Liver (tissue), 8 donors: ENCODE measurements at regions not wholly inside any gene's neighbourhood (a gene's known extent, or its start where the extent isn't known, plus 50 kb on each side); places are given as distances from the start of the nearest gene placed in this dataset.

Source experiments
- DNase-seq: peaks from one replicate; pipeline ENCODE4 v3.0.0-alpha.2; 2017; ENCODE audit warnings: low spot score
- H3K27ac ChIP-seq, 2 donors: one replicate each; pipeline ENCODE4 v1.7.0; 2013; ENCODE audit warnings: inconsistent platforms in 2 of 2, low read length in 2 of 2, control low read depth in 1 of 2, low read depth in 1 of 2, mild to moderate bottlenecking in 1 of 2
- H3K27me3 ChIP-seq, 4 donors: one replicate each; pipeline versions ENCODE4 v1.6.1 to v1.7.0; 2013; ENCODE audit warnings: low read length in 3 of 4, inconsistent platforms in 1 of 4, mild to moderate bottlenecking in 1 of 4, moderate library complexity in 1 of 4; ENCODE audit not compliant: control insufficient read depth in 4 of 4, insufficient read depth in 4 of 4
- H3K36me3 ChIP-seq, 4 donors: one replicate each; pipeline versions ENCODE4 v1.6.1 to v1.7.0; 2013; ENCODE audit warnings: low read length in 3 of 4, mild to moderate bottlenecking in 3 of 4, low read depth in 1 of 4, moderate library complexity in 1 of 4; ENCODE audit not compliant: control insufficient read depth in 4 of 4, insufficient read depth in 3 of 4
- H3K4me1 ChIP-seq, 4 donors: one replicate each; pipeline versions ENCODE4 v1.6.1 to v1.7.0; 2013; ENCODE audit warnings: low read length in 3 of 4, mild to moderate bottlenecking in 3 of 4, moderate library complexity in 1 of 4; ENCODE audit not compliant: control insufficient read depth in 4 of 4, insufficient read depth in 4 of 4
- H3K4me3 ChIP-seq, 3 donors: one replicate each; pipeline versions ENCODE4 v1.6.1 to v1.7.0; 2013; ENCODE audit warnings: low read length in 3 of 3, control low read depth in 1 of 3, low read depth in 1 of 3, mild to moderate bottlenecking in 1 of 3
- H3K9ac ChIP-seq, 2 donors: one replicate each; pipeline ENCODE4 v1.7.0; 2013; ENCODE audit warnings: low read length in 2 of 2, mild to moderate bottlenecking in 2 of 2, moderate library complexity in 2 of 2, control low read depth in 1 of 2, low read depth in 1 of 2
- H3K9me3 ChIP-seq, 4 donors: one replicate each; pipeline versions ENCODE4 v1.6.1 to v1.7.0; 2013; ENCODE audit warnings: low read length in 3 of 4; ENCODE audit not compliant: control insufficient read depth in 4 of 4
- ATF3 ChIP-seq: IDR thresholded peaks from 2 replicates; pipeline ENCODE4 v1.6.1; 2016; ENCODE audit warnings: antibody characterized with exemption
- CTCF ChIP-seq: fragments of 150-350 bp; IDR thresholded peaks from 2 replicates; pipeline ENCODE4 v1.5.1; 2017; ENCODE audit warnings: improper control_type of control experiment, low read depth, low read length; ENCODE audit not compliant: missing input control
- EGR1 ChIP-seq, 2 donors: IDR thresholded peaks; 2 replicates each; pipeline ENCODE4 v1.6.1; 2016 to 2018; ENCODE audit warnings: antibody characterized with exemption in 2 of 2, low read depth in 2 of 2
- FOXA1 ChIP-seq: IDR thresholded peaks from 2 replicates; pipeline ENCODE4 v1.6.1; 2016; ENCODE audit warnings: antibody characterized with exemption
- FOXA2 ChIP-seq: IDR thresholded peaks from 2 replicates; pipeline ENCODE4 v1.6.1; 2016; ENCODE audit warnings: antibody characterized with exemption
- HNF4A ChIP-seq, 2 donors: conservative IDR thresholded peaks; 2 replicates each; pipeline ENCODE4 v1.6.1; 2016; ENCODE audit warnings: antibody characterized with exemption in 2 of 2, mild to moderate bottlenecking in 2 of 2
- HNF4G ChIP-seq: IDR thresholded peaks from 2 replicates; pipeline ENCODE4 v1.6.1; 2016; ENCODE audit warnings: antibody characterized with exemption
- JUND ChIP-seq, 2 donors: IDR thresholded peaks; 2 replicates each; pipeline ENCODE4 v1.6.1; 2016; ENCODE audit warnings: antibody characterized with exemption in 2 of 2
- RAD21 ChIP-seq, 2 donors: IDR thresholded peaks; 2 replicates each; pipeline ENCODE4 v1.6.1; 2016; ENCODE audit warnings: antibody characterized with exemption in 2 of 2, mild to moderate bottlenecking in 2 of 2
- REST ChIP-seq: IDR thresholded peaks from 2 replicates; pipeline ENCODE4 v1.6.1; 2016; ENCODE audit warnings: antibody characterized with exemption, mild to moderate bottlenecking
- RXRA ChIP-seq, 2 donors: IDR thresholded peaks; 2 replicates each; pipeline ENCODE4 v1.6.1; 2017 to 2018; ENCODE audit warnings: antibody characterized with exemption in 2 of 2, mild to moderate bottlenecking in 1 of 2
- SP1 ChIP-seq: IDR thresholded peaks from 2 replicates; pipeline ENCODE4 v1.6.1; 2018; ENCODE audit warnings: antibody characterized with exemption, mild to moderate bottlenecking
- TAF1 ChIP-seq: conservative IDR thresholded peaks from 2 replicates; pipeline ENCODE4 v1.6.1; 2016; ENCODE audit warnings: antibody characterized with exemption, mild to moderate bottlenecking
- YY1 ChIP-seq: IDR thresholded peaks from 2 replicates; pipeline ENCODE4 v1.6.1; 2016; ENCODE audit warnings: antibody characterized with exemption, mild to moderate bottlenecking
- ZBTB33 ChIP-seq: IDR thresholded peaks from 2 replicates; pipeline ENCODE4 v1.6.1; 2016; ENCODE audit warnings: antibody characterized with exemption
- WGBS: extraction: QIAGEN DNeasy Blood & Tissue Kit; methylation state at CpG from one replicate; pipeline ENCODE4 v1.1.7; 2013; 5-methylcytosine and 5-hydroxymethylcytosine counted together
- donor health status: healthy.
- donor health status: healthy.
- donor health status: healthy.
- donor health status: healthy.
- donor health status: healthy.

- TF ChIP-seq REST (no peak), YY1 (no peak)
Measured at GRCh38 chr2:204329532-204329931, 215.7 kb upstream of the PARD3B start (continued).

- TF ChIP-seq FOXA2 (no peak), JUND (IDR thresholded peaks at IDR 0.05) (no peak), EGR1 (IDR thresholded peaks at IDR 0.05; ENCODE audit: low read depth in 2 of 2) (no peak), ZBTB33 (no peak), TAF1 (no peak), RXRA (IDR thresholded peaks at IDR 0.05) (no peak), SP1 (no peak), YY1 (no peak)
- Histone ChIP-seq H3K36me3 (no peaks in the 10 kb centered on the region), H3K4me3 (no peak overlapping the region), H3K27ac (no peak overlapping the region), H3K4me1 (no peaks in the 10 kb centered on the region), H3K9ac (no peak overlapping the region), H3K9me3 (no peaks in the 10 kb centered on the region), H3K27me3 (no peaks in the 10 kb centered on the region)
- no peak for DNase-seq
- 93% methylated on average over 6 of the region's 6 CpGs for WGBS
Measured at GRCh38 chr2:204331180-204331579, 214.1 kb upstream of the PARD3B start.

GRCh38 chr2:204331988-204332387, 213.3 kb upstream of the PARD3B start:
- Histone ChIP-seq H3K36me3 (no peaks in the 10 kb centered on the region), H3K9me3 (no peaks in the 10 kb centered on the region), H3K27ac (no peak overlapping the region), H3K27me3 (no peaks in the 10 kb centered on the region), H3K4me3 (no peak overlapping the region), H3K9ac (no peak overlapping the region), H3K4me1 (no peaks in the 10 kb centered on the region)
- WGBS = 94% methylated on average over 2 of the region's 2 CpGs
- TF ChIP-seq HNF4G (no peak), SP1 (no peak), ATF3 (no peak), FOXA2 (no peak)
- DNase-seq = no peak

- Histone ChIP-seq H3K9me3 (no peaks in the 10 kb centered on the region), H3K9ac (no peak overlapping the region), H3K27ac (no peak overlapping the region), H3K27me3 (no peaks in the 10 kb centered on the region), H3K4me1 (no peaks in the 10 kb centered on the region), H3K36me3 (no peaks in the 10 kb centered on the region), H3K4me3 (no peak overlapping the region)
- DNase-seq = no peak
- WGBS = 47% methylated on average over 3 of the region's 3 CpGs
- TF ChIP-seq FOXA1 = no peak
- no peak for TF ChIP-seq TAF1
- peak in 1 of 2 donors; percentile 21 for TF ChIP-seq HNF4A (conservative IDR thresholded peaks at IDR 0.05)
- no peak for TF ChIP-seq HNF4G
- TF ChIP-seq RAD21 (IDR thresholded peaks at IDR 0.05) = no peak
- no peak for TF ChIP-seq FOXA2
- TF ChIP-seq CTCF = no peak
Measured at GRCh38 chr2:204332706-204333105, 212.6 kb upstream of the PARD3B start.
